HCT116 (cell line): ENCODE measurements at regions not wholly inside any gene's neighbourhood (a gene's known extent, or its start where the extent isn't known, plus 50 kb on each side); places are given as distances from the start of the nearest gene placed in this dataset.

ENCODE experiments used
- ATAC-seq: fragments of 200-7000 bp; cut with Tn5 transposase; 2 replicates; pipeline ENCODE4 v1.9.1; 2020; ENCODE audit warnings: mild to moderate bottlenecking, moderate library complexity
- BruUV-seq: library from RNA; stranded (reverse); fragments of 400-500 nt; replicated peaks from 2 replicates; lab custom pipeline; 2021; lab: Mats Ljungman, UMichigan
- CTCF ChIA-PET: fragments of 300-600 bp; sonication (Branson Sonifier 250); formaldehyde crosslinking; loops from one replicate; lab custom pipeline; 2021; ENCODE audit warnings: antibody characterized with exemption; lab: Charles Lee
- POLR2A ChIA-PET: fragments of 300-600, 350-600 bp; sonication (Branson Sonifier 250); formaldehyde crosslinking; loops from one replicate; lab custom pipeline; 2021; ENCODE audit warnings: antibody characterized with exemption; lab: Charles Lee
- RAD21 ChIA-PET, 2 experiments: fragments of 300-600 bp; sonication (Branson Sonifier 250); formaldehyde crosslinking; loops; one replicate each; lab custom pipeline; 2023; ENCODE audit warnings: low total read pairs in 2 of 2; ENCODE audit not compliant: uncharacterized antibody in 2 of 2, unreplicated experiment in 2 of 2, low non-redundant PET in 1 of 2; lab: Charles Lee
- DNase-seq: peaks from one replicate; pipeline ENCODE4 v3.0.0-alpha.2; 2010; ENCODE audit warnings: low read depth, low spot score
- H2AFZ ChIP-seq: fragments of 200-600 bp; shearing (Covaris generic), sonication (generic); 2 replicates; pipeline ENCODE4 v1.6.1; 2017; ENCODE audit warnings: low read depth, mixed run types, mixed read lengths, antibody characterized with exemption, low read length; ENCODE audit not compliant: poor library complexity, severe bottlenecking
- H3K27ac ChIP-seq: 2 replicates; pipeline ENCODE4 v1.5.1; 2012; ENCODE audit warnings: low read depth, low read length
- H3K27me3 ChIP-seq: fragments of 200-600 bp; sonication (generic); 2 replicates; pipeline ENCODE4 v1.6.1; 2016; ENCODE audit warnings: mixed run types, low read length, mixed read lengths; ENCODE audit not compliant: insufficient read depth
- H3K36me3 ChIP-seq, 2 experiments: fragments of 200-500 bp in 1 of 2; fragments of 200-600 bp in 1 of 2; sonication (Bioruptor generic) in 1 of 2; sonication (generic) in 1 of 2; 2 replicates each; pipeline versions ENCODE4 v1.5.1 to v1.6.1; 2014 to 2016; ENCODE audit warnings: low read length in 2 of 2, inconsistent platforms in 1 of 2, mixed read lengths in 1 of 2, mixed run types in 1 of 2; ENCODE audit not compliant: insufficient read depth in 2 of 2, control insufficient read depth in 1 of 2
- H3K4me1 ChIP-seq, 2 experiments: fragments of 200-600 bp in 1 of 2; sonication (generic) in 1 of 2; 2 replicates each; pipeline versions ENCODE4 v1.5.1 to v1.6.1; 2012 to 2017; ENCODE audit warnings: low read length in 2 of 2, inconsistent platforms in 1 of 2, mild to moderate bottlenecking in 1 of 2, mixed read lengths in 1 of 2, mixed run types in 1 of 2, moderate library complexity in 1 of 2; ENCODE audit not compliant: insufficient read depth in 2 of 2, control insufficient read depth in 1 of 2
- H3K4me2 ChIP-seq: fragments of 200-600 bp; sonication (generic); 2 replicates; pipeline ENCODE4 v1.6.1; 2017; ENCODE audit warnings: mixed run types, low read length, mixed read lengths
- H3K4me3 ChIP-seq, 2 experiments: fragments of 200-600 bp in 1 of 2; sonication (generic) in 1 of 2; replicated peaks in 1 of 2; 2 replicates each; pipeline ENCODE4 v1.5.1; 2011 to 2016; ENCODE audit warnings: low read length in 2 of 2, control low read depth in 1 of 2, low read depth in 1 of 2, mild to moderate bottlenecking in 1 of 2, mixed read lengths in 1 of 2, mixed run types in 1 of 2
- H3K79me2 ChIP-seq: fragments of 200-600 bp; sonication (generic); 2 replicates; pipeline ENCODE4 v1.6.1; 2017; ENCODE audit warnings: mild to moderate bottlenecking, mixed run types, low read length, moderate library complexity, mixed read lengths; ENCODE audit not compliant: insufficient read depth
- H3K9ac ChIP-seq: fragments of 200-600 bp; sonication (generic); 2 replicates; pipeline ENCODE4 v1.6.1; 2016; ENCODE audit warnings: low read length, mixed read lengths
- H3K9me2 ChIP-seq: fragments of 200-600 bp; sonication (generic), shearing (Covaris generic); 2 replicates; pipeline ENCODE4 v1.6.1; 2017; ENCODE audit warnings: mixed run types, mild to moderate bottlenecking, moderate library complexity; ENCODE audit not compliant: insufficient read depth
- H3K9me3 ChIP-seq, 2 experiments: fragments of 200-500 bp in 1 of 2; fragments of 200-600 bp in 1 of 2; sonication (Bioruptor generic) in 1 of 2; sonication (generic) in 1 of 2; 2 replicates each; pipeline ENCODE4 v1.6.1; 2014 to 2017; ENCODE audit warnings: low read length in 2 of 2, mixed read lengths in 2 of 2, inconsistent platforms in 1 of 2, low read depth in 1 of 2, mild to moderate bottlenecking in 1 of 2, mixed run types in 1 of 2, moderate library complexity in 1 of 2; ENCODE audit not compliant: control insufficient read depth in 1 of 2, insufficient read depth in 1 of 2
- H4K20me1 ChIP-seq: fragments of 200-600 bp; sonication (generic), shearing (Covaris generic); 2 replicates; pipeline ENCODE4 v1.6.1; 2017; ENCODE audit warnings: mixed run types, mild to moderate bottlenecking, moderate library complexity; ENCODE audit not compliant: insufficient read depth
- CBX3 ChIP-seq: IDR thresholded peaks from 2 replicates; pipeline ENCODE4 v1.6.1; 2012; ENCODE audit warnings: low read depth
- CEBPB ChIP-seq: IDR thresholded peaks from 2 replicates; pipeline ENCODE4 v1.6.1; 2012; ENCODE audit warnings: low read depth
- ELF1 ChIP-seq: IDR thresholded peaks from 2 replicates; pipeline ENCODE4 v1.6.1; 2012; ENCODE audit warnings: low read depth, borderline replicate concordance
- EZH2phosphoT487 ChIP-seq: fragments of 200-600 bp; IDR thresholded peaks from 2 replicates; pipeline ENCODE4 v1.6.1; 2018; ENCODE audit warnings: antibody characterized with exemption, borderline replicate concordance
- JUND ChIP-seq: IDR thresholded peaks from 2 replicates; pipeline ENCODE4 v1.6.1; 2012
- POLR2AphosphoS5 ChIP-seq: IDR thresholded peaks from 2 replicates; pipeline ENCODE4 v1.6.1; 2011; ENCODE audit warnings: mild to moderate bottlenecking, low read depth, low read length, moderate library complexity
- SIN3A ChIP-seq: IDR thresholded peaks from 2 replicates; pipeline ENCODE4 v1.6.1; 2012; ENCODE audit warnings: low read depth
- TCF7L2 ChIP-seq: IDR thresholded peaks from 2 replicates; pipeline ENCODE4 v1.7.0; 2011; ENCODE audit warnings: borderline replicate concordance, inconsistent platforms; ENCODE audit not compliant: insufficient read depth, insufficient read length; ENCODE audit errors: extremely low read depth
- intact Hi-C: fragments of 100-400 bp; cut with micrococcal nuclease; formaldehyde crosslinking; loops from 2 replicates; pipeline ENCODE4 v1.10.0; 2022
- TF ChIP-seq, protein P1 (sequence below): IDR thresholded peaks from 2 replicates; pipeline ENCODE4 v1.6.1; 2012
- TF ChIP-seq, protein P2 (sequence below): IDR thresholded peaks from 2 replicates; pipeline ENCODE4 v1.6.1; 2012; ENCODE audit warnings: low read depth
- TF ChIP-seq, protein P3 (sequence below): IDR thresholded peaks from 2 replicates; pipeline ENCODE4 v1.6.1; 2012
- TF ChIP-seq, protein P4 (sequence below), 3 experiments: fragments of 200-600 bp in 1 of 3; sonication (generic) in 1 of 3; IDR thresholded peaks in 2 of 3; conservative IDR thresholded peaks in 1 of 3; 2 replicates each; pipeline ENCODE4 v1.5.1; 2012 to 2017; ENCODE audit warnings: low read depth in 2 of 3, low read length in 2 of 3, antibody characterized with exemption in 1 of 3, borderline replicate concordance in 1 of 3, control low read depth in 1 of 3, mild to moderate bottlenecking in 1 of 3, mixed read lengths in 1 of 3, mixed run types in 1 of 3, moderate library complexity in 1 of 3; ENCODE audit not compliant: insufficient read depth in 1 of 3

DNA sequence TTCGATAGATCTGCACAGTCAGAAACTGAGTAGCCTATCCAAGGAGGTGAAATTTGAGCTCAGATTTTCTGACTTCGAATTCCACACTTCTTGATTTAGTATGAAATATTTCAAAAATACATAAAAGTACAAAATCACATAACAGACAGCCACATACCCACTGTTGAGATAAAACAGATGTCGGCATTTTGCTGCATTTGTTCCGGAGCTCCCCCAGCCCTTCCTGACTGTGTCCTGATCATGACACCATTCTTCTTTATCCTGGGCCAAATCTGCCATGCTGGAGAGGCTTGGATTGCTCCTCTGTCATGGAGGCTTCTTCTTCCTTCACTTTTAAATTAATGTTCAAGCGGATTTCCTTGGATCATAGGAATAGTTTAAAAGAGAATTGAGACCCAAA, 124.2 kb upstream of the RBPJ start:
- no peaks in the 10 kb centered on the region for H3K79me2 ChIP-seq
- no peaks in the 10 kb centered on the region for H3K36me3 ChIP-seq
- H3K9me2 ChIP-seq = no peaks in the 10 kb centered on the region
- DNase-seq = no peak
- no peaks in the 10 kb centered on the region for H3K27me3 ChIP-seq
- H3K4me3 ChIP-seq = no peak overlapping the region
- POLR2A ChIA-PET = interaction anchor here (1.0 to 2.4 kb wide), 4 partner anchors 24 to 122 kb away, joined by 4 to 15 read pairs (median 8); no protein-coding TSS in a partner anchor
- intact Hi-C loops = loop anchor here (2.0 kb wide), 1 partner anchor 122 kb away; no protein-coding TSS in a partner anchor
- H3K9ac ChIP-seq = peak overlapping the region; percentile 30; the same call in 1 of the 2 replicates
- TF ChIP-seq, protein P1, sequence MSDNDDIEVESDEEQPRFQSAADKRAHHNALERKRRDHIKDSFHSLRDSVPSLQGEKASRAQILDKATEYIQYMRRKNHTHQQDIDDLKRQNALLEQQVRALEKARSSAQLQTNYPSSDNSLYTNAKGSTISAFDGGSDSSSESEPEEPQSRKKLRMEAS = no peak
- TF ChIP-seq SIN3A = no peak
- TF ChIP-seq POLR2AphosphoS5 = no peak
- TF ChIP-seq TCF7L2 = no peak
- no peak for TF ChIP-seq EZH2phosphoT487
- TF ChIP-seq CBX3 = no peak
- no peak for TF ChIP-seq CEBPB
- H3K4me2 ChIP-seq = peak overlapping the region; percentile 65
- H4K20me1 ChIP-seq = no peaks in the 10 kb centered on the region
- H3K4me1 ChIP-seq = peaks cover 19 to 44% of the 10 kb centered on the region in 2 experiments
- CTCF ChIA-PET = interaction anchor here (1.1 kb wide), 1 partner anchor 35 kb away, joined by 8 read pairs; no protein-coding TSS in a partner anchor
- no peak for ATAC-seq
- no TSS peak for BruUV-seq
- peak overlapping the region; percentile 69 for H2AFZ ChIP-seq
- H3K9me3 ChIP-seq = no peaks in the 10 kb centered on the region
- RAD21 ChIA-PET = no interaction called here
- peak overlapping the region; percentile 84 for H3K27ac ChIP-seq

DNA sequence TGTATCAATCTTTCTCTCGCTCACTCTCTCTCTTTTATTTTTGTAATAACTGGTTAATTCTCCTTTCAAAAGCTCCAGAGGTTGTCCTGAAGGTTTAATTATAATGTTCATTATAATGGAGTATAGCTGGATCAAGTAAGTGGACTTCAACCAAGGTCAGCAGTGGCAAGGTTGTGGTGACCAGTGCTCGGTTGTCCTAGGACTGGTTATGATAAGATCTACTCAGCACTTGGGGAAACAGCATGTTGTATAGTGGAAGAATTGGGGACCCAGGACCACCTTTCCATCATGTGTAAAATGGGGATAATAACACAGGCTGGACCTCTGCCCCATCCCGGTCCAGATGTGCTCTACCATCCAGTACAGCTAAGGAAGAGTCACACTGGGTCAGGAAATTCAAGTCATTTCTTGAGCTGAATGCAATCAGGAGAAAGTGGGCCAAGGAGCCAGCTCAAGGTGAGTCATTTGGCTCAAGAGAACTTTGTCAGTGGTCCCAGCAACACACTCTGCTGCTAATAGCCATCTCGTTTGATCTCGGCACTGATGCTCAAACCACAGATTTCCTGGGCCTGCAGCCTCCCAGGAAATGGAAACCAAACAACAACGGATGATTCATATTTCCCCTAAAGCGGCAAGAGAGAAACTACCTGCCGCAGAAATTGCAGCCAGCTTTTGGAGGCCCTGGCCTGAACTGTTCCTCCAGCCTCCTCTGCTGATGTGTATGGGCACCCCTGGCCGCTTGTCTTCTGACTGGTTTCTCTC, 123.6 kb upstream of the RBPJ start:
- no peaks in the 10 kb centered on the region for H3K36me3 ChIP-seq
- H3K9me2 ChIP-seq = no peaks in the 10 kb centered on the region
- no peaks in the 10 kb centered on the region for H3K27me3 ChIP-seq
- POLR2A ChIA-PET = interaction anchor here (0.9 to 2.4 kb wide), 5 partner anchors 24 to 121 kb away, joined by 3 to 15 read pairs (median 6); no protein-coding TSS in a partner anchor
- H2AFZ ChIP-seq = peak overlapping the region; percentile 69
- RAD21 ChIA-PET = no interaction called here
- H4K20me1 ChIP-seq = no peaks in the 10 kb centered on the region
- BruUV-seq = TSS peak; percentile 90
- CTCF ChIA-PET = interaction anchor here (1.1 kb wide), 1 partner anchor 36 kb away, joined by 8 read pairs; no protein-coding TSS in a partner anchor
- H3K9me3 ChIP-seq = no peaks in the 10 kb centered on the region
- H3K9ac ChIP-seq = peak overlapping the region; percentile 30
- peak; percentile 98 for DNase-seq
- H3K4me2 ChIP-seq = peak overlapping the region; percentile 65
- H3K79me2 ChIP-seq = no peaks in the 10 kb centered on the region
- peak overlapping the region; percentile 84 for H3K27ac ChIP-seq
- intact Hi-C loops = loop anchor here (2.0 kb wide), 1 partner anchor 122 kb away; no protein-coding TSS in a partner anchor
- peak; percentile 94 for ATAC-seq
- H3K4me3 ChIP-seq = peak overlapping the region; percentile 15 to 24; a peak in 2 of 4 replicates
- peaks cover 19 to 41% of the 10 kb centered on the region in 2 experiments for H3K4me1 ChIP-seq
- TF ChIP-seq, protein P2, sequence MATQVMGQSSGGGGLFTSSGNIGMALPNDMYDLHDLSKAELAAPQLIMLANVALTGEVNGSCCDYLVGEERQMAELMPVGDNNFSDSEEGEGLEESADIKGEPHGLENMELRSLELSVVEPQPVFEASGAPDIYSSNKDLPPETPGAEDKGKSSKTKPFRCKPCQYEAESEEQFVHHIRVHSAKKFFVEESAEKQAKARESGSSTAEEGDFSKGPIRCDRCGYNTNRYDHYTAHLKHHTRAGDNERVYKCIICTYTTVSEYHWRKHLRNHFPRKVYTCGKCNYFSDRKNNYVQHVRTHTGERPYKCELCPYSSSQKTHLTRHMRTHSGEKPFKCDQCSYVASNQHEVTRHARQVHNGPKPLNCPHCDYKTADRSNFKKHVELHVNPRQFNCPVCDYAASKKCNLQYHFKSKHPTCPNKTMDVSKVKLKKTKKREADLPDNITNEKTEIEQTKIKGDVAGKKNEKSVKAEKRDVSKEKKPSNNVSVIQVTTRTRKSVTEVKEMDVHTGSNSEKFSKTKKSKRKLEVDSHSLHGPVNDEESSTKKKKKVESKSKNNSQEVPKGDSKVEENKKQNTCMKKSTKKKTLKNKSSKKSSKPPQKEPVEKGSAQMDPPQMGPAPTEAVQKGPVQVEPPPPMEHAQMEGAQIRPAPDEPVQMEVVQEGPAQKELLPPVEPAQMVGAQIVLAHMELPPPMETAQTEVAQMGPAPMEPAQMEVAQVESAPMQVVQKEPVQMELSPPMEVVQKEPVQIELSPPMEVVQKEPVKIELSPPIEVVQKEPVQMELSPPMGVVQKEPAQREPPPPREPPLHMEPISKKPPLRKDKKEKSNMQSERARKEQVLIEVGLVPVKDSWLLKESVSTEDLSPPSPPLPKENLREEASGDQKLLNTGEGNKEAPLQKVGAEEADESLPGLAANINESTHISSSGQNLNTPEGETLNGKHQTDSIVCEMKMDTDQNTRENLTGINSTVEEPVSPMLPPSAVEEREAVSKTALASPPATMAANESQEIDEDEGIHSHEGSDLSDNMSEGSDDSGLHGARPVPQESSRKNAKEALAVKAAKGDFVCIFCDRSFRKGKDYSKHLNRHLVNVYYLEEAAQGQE = no peak
- no peak; the same call in 1 of the 2 replicates for TF ChIP-seq ELF1
- peak; percentile 79 for TF ChIP-seq POLR2AphosphoS5
- TF ChIP-seq, protein P3, sequence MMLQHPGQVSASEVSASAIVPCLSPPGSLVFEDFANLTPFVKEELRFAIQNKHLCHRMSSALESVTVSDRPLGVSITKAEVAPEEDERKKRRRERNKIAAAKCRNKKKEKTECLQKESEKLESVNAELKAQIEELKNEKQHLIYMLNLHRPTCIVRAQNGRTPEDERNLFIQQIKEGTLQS = peak; percentile 74; the same call in 1 of the 2 replicates
- TF ChIP-seq, protein P4, sequence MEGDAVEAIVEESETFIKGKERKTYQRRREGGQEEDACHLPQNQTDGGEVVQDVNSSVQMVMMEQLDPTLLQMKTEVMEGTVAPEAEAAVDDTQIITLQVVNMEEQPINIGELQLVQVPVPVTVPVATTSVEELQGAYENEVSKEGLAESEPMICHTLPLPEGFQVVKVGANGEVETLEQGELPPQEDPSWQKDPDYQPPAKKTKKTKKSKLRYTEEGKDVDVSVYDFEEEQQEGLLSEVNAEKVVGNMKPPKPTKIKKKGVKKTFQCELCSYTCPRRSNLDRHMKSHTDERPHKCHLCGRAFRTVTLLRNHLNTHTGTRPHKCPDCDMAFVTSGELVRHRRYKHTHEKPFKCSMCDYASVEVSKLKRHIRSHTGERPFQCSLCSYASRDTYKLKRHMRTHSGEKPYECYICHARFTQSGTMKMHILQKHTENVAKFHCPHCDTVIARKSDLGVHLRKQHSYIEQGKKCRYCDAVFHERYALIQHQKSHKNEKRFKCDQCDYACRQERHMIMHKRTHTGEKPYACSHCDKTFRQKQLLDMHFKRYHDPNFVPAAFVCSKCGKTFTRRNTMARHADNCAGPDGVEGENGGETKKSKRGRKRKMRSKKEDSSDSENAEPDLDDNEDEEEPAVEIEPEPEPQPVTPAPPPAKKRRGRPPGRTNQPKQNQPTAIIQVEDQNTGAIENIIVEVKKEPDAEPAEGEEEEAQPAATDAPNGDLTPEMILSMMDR (IDR thresholded peaks at IDR 0.05 in 2 of 3, conservative IDR thresholded peaks at IDR 0.05 in 1 of 3; ENCODE audit: borderline replicate concordance in 1 of 3, insufficient read depth in 1 of 3, low read depth in 2 of 3, low read length in 2 of 3) = no peak
- peak; percentile 99 for TF ChIP-seq CBX3
- peak; percentile 100 for TF ChIP-seq JUND
